HG02885 (cell line): ENCODE measurements at regions not wholly inside any gene's neighbourhood (a gene's known extent, or its start where the extent isn't known, plus 50 kb on each side); places are given as distances from the start of the nearest gene placed in this dataset.

Experiments
- ATAC-seq: cut with Tn5 transposase; IDR thresholded peaks from one replicate; pipeline ENCODE4 v1.9.1; 2021; ENCODE audit warnings: mild to moderate bottlenecking; ENCODE audit not compliant: unreplicated experiment, poor library complexity

GRCh38 chr15:93846148-93846547 lies 385.2 kb upstream of the MCTP2 start:
- ATAC-seq: no peak

GRCh38 chr15:93837450-93837849 lies 393.9 kb upstream of the MCTP2 start:
- no peak for ATAC-seq

- ATAC-seq: no peak
These were observed 396.0 kb upstream of the MCTP2 start for GRCh38 chr15:93835344-93835743.

GRCh38 chr15:93831641-93832040 lies 399.7 kb upstream of the MCTP2 start:
- no peak for ATAC-seq

- ATAC-seq: no peak
These were observed 400.9 kb upstream of the MCTP2 start for GRCh38 chr15:93830221-93831080.

GRCh38 chr15:93829115-93829870 lies 402.1 kb upstream of the MCTP2 start:
- no peak for ATAC-seq

GRCh38 chr15:93826790-93827189 lies 404.6 kb upstream of the MCTP2 start:
- ATAC-seq: no peak

- no peak for ATAC-seq
These were observed 405.1 kb upstream of the MCTP2 start for GRCh38 chr15:93826293-93826692.

- no peak for ATAC-seq
These were observed 405.7 kb upstream of the MCTP2 start for GRCh38 chr15:93825682-93826081.

- no peak for ATAC-seq
These were observed 407.1 kb upstream of the MCTP2 start for GRCh38 chr15:93823971-93824913.

- ATAC-seq: no peak
These were observed 410.8 kb upstream of the MCTP2 start for GRCh38 chr15:93820566-93820965.

GRCh38 chr15:93819826-93820225 lies 411.5 kb upstream of the MCTP2 start:
- ATAC-seq: no peak

GRCh38 chr15:93816815-93817214 lies 414.5 kb upstream of the MCTP2 start:
- no peak for ATAC-seq

GRCh38 chr15:93811305-93811704 lies 420.1 kb upstream of the MCTP2 start:
- no peak for ATAC-seq

GRCh38 chr15:93809516-93809915 lies 421.8 kb upstream of the MCTP2 start:
- ATAC-seq: no peak

GRCh38 chr15:93803421-93804152 lies 427.8 kb upstream of the MCTP2 start:
- no peak for ATAC-seq

- ATAC-seq: no peak
These were observed 430.2 kb upstream of the MCTP2 start for GRCh38 chr15:93801206-93801605.

GRCh38 chr15:93800805-93801204 lies 430.6 kb upstream of the MCTP2 start:
- no peak for ATAC-seq

- ATAC-seq: no peak
These were observed 441.9 kb upstream of the MCTP2 start for GRCh38 chr15:93789441-93789840.

GRCh38 chr15:93780073-93780472 lies 451.3 kb upstream of the MCTP2 start:
- no peak for ATAC-seq
